Stimulated activated naive CD8-positive, alpha-beta T cell treated with anti-CD3 and anti-CD28 coated beads, Interleukin-15, Interleukin-2, amounts not matched to agents 100 ng/mL and 50 ng/mL, for 24 hours (primary cell): ENCODE measurements at regions not wholly inside any gene's neighbourhood (a gene's known extent, or its start where the extent isn't known, plus 50 kb on each side); places are given as distances from the start of the nearest gene placed in this dataset.
"Not testable (repeated sequence)": the region's sequence is repeated elsewhere in the genome, so short reads cannot be mapped to it uniquely, and the experiment has no call there.

ENCODE experiments used
- H3K27ac Mint-ChIP-seq: one replicate; pipeline ENCODE4 v1.8.0; 2021; ENCODE audit warnings: mild to moderate bottlenecking, mixed read lengths
- H3K27me3 Mint-ChIP-seq: one replicate; pipeline ENCODE4 v1.8.0; 2021; ENCODE audit warnings: mixed read lengths
- H3K36me3 Mint-ChIP-seq: one replicate; pipeline ENCODE4 v1.8.0; 2021; ENCODE audit warnings: low read depth, mixed read lengths
- H3K4me1 Mint-ChIP-seq: one replicate; pipeline ENCODE4 v1.8.0; 2021; ENCODE audit warnings: low read depth, mixed read lengths
- H3K4me3 Mint-ChIP-seq: one replicate; pipeline ENCODE4 v1.8.0; 2021; ENCODE audit warnings: mild to moderate bottlenecking, mixed read lengths
- H3K9me3 Mint-ChIP-seq: one replicate; pipeline ENCODE4 v1.8.0; 2021; ENCODE audit warnings: mixed read lengths

DNA sequence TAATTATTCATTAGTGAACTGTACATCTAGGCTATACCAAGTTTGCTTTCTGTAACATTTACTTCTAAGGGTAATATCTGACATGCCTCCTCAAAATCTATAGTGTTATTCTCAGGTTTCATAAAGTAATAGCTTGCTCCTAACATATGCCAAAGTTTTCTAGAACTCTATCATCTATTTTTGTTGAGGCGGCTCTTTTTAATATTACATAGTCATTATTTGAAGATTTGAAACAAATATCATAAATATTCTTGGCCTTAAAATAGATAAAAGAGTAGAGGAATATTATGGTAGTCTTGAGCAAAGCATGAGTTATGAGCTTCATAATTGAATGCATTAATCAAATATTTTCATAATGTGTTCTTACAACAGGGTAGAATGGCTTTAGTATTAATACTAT is 327.2 kb upstream of the KCND2 start:
- Mint-ChIP-seq H3K36me3 (no peaks in the 10 kb centered on the region), H3K4me1 (no peaks in the 10 kb centered on the region), H3K4me3 (no peak overlapping the region), H3K9me3 (peaks cover 4% of the 10 kb centered on the region), H3K27me3 (no peaks in the 10 kb centered on the region), H3K27ac (no peak overlapping the region)

DNA sequence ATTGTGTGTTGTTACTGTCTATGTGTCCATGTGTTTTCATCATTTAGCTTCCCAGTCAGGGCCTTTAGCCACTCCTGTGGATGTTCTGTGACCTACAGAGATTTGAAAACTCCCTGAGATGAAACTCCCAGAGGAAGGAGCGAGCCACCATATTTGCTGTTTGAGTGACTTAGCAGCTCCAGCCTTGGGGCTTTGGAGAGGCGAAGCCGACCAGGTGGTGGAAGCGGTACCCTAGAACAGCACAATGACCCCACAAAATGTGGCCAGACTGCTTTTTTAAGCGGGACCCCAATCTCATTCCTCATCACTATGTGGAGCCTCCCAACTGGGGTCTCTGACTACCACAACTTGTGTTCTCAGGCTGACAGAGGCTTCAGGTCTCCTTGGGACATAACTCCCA is 323.9 kb upstream of the KCND2 start:
- Mint-ChIP-seq H3K27me3 (no peaks in the 10 kb centered on the region), H3K9me3 (peaks cover 4% of the 10 kb centered on the region), H3K4me1 (no peaks in the 10 kb centered on the region), H3K36me3 (no peaks in the 10 kb centered on the region), H3K4me3 (no peak overlapping the region), H3K27ac (no peak overlapping the region)

DNA sequence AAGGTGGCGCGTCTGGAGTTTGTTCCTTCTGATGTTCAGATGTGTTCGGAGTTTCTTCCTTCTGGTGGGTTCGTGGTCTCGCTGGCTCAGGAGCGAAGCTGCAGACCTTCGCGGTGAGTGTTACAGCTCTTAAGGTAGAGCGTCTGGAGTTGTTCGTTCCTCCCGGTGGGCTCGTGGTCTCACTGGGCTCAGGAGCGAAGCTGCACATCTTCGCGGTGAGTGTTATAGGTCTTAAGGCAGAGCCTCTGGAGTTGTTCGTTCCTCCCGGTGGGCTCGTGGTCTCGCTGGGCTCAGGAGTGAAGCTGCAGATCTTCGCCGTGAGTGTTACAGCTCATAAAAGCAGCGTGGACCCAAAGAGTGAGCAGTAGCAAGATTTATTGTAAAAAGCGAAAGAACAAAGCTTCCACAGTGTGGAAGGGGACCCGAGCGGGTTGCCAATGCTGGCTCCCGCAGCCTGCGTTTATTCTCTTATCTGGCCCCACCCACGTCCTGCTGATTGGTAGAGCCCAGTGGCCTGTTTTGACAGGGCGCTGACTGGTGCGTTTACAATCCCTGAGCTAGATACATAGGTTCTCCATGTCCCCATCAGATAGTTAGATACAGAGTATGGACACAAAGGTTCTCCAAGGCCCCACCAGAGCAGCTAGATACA is 322.5 kb upstream of the KCND2 start:
- not testable (repeated sequence) for H3K4me3 Mint-ChIP-seq, H3K4me1 Mint-ChIP-seq, H3K36me3 Mint-ChIP-seq, H3K27me3 Mint-ChIP-seq, H3K27ac Mint-ChIP-seq, H3K9me3 Mint-ChIP-seq

DNA sequence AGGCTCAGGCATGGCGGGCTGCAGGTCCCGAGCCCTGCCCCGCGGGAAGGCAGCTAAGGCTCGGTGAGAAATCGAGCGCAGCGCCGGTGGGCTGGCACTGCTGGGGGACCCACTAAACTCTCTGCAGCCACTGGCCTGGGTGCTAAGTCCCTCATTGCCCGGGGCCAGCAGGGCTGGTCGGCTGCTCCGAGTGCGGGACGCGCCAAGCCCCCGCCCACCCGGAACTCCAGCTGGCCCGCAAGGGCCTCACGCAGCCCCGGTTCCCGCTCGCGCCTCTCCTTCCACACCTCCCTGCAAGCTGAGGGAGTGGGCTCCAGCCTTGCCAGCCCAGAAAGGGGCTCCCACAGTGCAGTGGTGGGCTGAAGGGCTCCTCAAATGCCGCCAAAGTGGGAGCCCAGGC is 321.4 kb upstream of the KCND2 start:
- H3K9me3 Mint-ChIP-seq, H3K36me3 Mint-ChIP-seq, H3K4me3 Mint-ChIP-seq, H3K27me3 Mint-ChIP-seq, H3K27ac Mint-ChIP-seq, H3K4me1 Mint-ChIP-seq: not testable (repeated sequence)

DNA sequence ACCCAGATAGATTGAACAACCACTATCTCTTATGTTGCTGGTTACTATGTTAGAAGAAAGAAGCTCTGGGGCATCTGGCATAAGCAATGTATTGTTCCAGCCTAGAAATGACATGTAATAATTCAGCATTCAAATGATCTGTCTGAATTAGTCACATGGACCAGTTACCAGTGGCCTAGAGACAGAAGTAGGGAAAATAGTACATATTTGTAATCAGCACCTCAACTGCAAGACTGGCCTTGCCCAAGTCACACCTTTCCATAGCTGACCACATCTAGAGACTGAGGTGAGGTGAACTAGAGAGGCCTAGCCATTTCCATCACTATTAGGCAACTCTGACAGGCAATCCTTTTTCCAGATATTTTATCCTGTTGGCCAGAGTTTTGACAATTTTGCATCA is 315.6 kb upstream of the KCND2 start:
- Mint-ChIP-seq H3K27ac (no peak overlapping the region), H3K36me3 (no peaks in the 10 kb centered on the region), H3K4me3 (no peak overlapping the region), H3K27me3 (no peaks in the 10 kb centered on the region), H3K9me3 (no peaks in the 10 kb centered on the region), H3K4me1 (no peaks in the 10 kb centered on the region)

DNA sequence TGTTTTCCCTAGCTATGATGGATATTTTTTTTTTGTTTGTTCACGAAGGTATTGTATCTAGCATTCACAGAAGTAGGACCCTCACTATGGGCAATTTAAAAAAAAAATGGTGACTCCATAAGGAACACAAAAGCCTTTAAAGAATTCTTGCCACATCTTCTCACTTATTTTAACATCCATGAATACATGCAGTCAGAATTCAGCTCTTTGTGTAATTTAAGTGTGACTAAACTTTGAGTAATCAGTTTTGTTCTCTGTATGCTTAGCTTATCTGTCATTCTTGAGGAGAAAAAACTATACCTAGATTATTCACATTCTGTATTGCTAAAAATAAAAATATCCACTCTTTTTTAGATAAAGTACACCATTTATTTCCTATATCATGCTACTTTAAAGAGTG is 313.2 kb upstream of the KCND2 start:
- Mint-ChIP-seq H3K9me3 (peaks cover 2% of the 10 kb centered on the region), H3K4me1 (no peaks in the 10 kb centered on the region), H3K27me3 (no peaks in the 10 kb centered on the region), H3K27ac (no peak overlapping the region), H3K36me3 (no peaks in the 10 kb centered on the region), H3K4me3 (no peak overlapping the region)

DNA sequence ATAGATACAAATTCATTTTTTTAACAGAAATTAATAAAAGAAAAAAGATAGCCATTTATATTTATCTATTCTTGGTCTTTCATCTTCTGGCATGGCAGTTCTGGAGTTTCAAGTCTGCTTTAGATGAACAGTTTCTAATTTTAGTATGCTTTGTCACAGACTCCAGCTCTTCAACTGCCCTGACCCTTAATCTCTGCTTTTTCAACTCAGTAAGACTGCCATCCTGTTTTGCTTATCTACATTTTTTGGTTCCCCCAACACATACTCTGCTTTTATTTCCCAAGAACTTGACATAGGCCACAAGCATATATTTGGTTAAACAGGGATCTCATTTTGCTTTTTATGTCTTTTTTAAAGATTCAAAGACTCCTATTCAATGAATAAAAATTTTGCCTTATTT is 309.3 kb upstream of the KCND2 start:
- Mint-ChIP-seq H3K4me1 (no peaks in the 10 kb centered on the region), H3K27ac (no peak overlapping the region), H3K36me3 (no peaks in the 10 kb centered on the region), H3K4me3 (no peak overlapping the region), H3K27me3 (no peaks in the 10 kb centered on the region), H3K9me3 (peaks cover 5% of the 10 kb centered on the region)

DNA sequence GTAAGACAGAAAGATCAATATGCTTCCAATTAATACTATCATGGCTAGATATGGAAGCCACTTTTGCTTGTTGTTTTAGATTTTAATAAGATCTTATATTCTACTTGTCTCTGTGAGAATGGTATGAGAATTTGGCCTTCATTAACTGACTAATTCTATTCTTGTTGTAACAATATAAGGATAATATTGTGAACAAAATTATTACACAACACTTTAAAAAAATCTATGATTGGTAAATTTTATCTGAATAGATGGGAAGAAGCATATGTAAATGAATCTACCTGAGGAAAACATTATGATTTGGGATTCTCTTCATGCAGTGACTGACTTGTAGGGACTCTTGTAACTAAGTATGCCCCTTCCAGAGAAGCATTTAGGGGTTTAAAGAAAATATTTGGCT is 308.9 kb upstream of the KCND2 start:
- Mint-ChIP-seq H3K27ac (no peak overlapping the region), H3K36me3 (no peaks in the 10 kb centered on the region), H3K9me3 (peaks cover 5% of the 10 kb centered on the region), H3K4me3 (no peak overlapping the region), H3K27me3 (no peaks in the 10 kb centered on the region), H3K4me1 (no peaks in the 10 kb centered on the region)

DNA sequence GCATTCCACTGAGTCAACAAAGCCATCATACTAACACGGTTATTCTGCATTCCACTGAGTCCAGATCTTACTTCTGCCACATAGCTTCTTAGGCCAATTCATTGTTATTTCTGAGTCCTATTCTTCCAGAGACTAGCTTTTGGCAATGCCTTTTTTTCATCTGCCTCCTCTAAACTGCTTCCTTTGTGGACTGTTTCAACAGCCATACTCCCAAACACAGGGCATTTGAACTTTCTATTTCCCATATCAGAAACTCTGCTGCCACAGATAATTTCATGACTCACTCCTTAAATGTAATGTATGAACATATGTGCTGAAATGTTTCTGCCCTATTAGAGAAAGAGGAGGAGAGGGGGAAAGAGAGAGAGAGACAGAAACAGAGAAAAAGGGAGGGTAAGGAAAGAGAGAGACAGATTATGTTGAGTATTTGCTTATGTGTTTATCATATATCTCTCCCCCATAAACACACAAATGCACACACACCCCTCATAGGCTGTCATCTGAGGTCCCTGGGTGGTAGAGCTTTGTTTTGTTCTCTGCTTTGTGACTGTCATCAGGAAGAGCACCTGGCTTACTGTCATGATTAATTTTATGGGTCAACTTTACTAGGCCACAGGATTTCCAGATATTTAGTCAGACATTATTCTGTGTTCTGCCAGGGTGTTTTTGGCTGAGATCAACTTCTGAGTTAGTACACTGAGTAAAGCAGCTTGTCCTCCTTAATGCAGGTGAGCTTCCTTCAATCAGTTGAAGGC is 308.0 kb upstream of the KCND2 start:
- H3K36me3 Mint-ChIP-seq = no peaks in the 10 kb centered on the region
- no peaks in the 10 kb centered on the region for H3K4me1 Mint-ChIP-seq
- H3K9me3 Mint-ChIP-seq = peaks cover 5% of the 10 kb centered on the region
- H3K4me3 Mint-ChIP-seq = no peak overlapping the region
- H3K27ac Mint-ChIP-seq = no peak overlapping the region
- no peaks in the 10 kb centered on the region for H3K27me3 Mint-ChIP-seq

DNA sequence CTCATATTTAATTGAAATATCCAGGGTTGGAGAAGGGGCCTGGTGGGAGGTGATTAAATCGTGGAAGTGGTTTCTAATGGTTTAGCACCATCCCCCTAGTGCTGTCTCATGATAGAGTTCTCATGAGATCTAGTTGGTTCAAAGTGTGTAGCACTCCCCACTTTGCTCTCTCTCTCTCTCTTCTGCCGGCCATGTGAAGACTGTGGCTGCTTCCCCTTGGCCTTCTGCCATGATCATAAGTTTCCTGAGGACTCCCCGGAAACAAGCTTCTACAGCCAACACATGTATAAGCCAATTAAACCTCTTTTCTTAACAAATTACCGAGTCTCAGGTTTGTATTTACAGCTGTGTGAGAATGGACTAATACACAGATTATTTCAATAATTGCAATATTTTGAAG is 305.8 kb upstream of the KCND2 start:
- no peaks in the 10 kb centered on the region for H3K36me3 Mint-ChIP-seq
- H3K4me1 Mint-ChIP-seq = no peaks in the 10 kb centered on the region
- no peaks in the 10 kb centered on the region for H3K27me3 Mint-ChIP-seq
- H3K9me3 Mint-ChIP-seq = peaks cover 5% of the 10 kb centered on the region
- H3K4me3 Mint-ChIP-seq = no peak overlapping the region
- H3K27ac Mint-ChIP-seq = no peak overlapping the region

DNA sequence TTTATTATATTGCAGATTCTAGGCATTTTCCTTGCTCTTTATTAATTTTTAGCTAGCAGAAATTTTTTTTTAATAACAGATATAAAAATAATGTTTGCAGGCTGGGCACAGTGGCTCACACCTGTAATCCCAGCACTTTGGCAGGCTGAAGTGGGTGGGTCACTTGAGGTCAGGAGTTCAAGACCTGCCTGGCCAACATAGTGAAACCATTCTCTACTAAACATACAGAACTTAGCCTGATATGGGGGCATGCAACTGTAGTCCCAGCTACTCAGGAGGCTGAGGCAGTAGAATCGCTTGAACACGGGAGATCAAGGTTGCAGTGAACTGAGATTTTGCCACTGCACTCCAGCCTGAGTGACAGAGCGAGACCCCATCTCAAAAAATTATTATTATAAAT is 304.6 kb upstream of the KCND2 start:
- not testable (repeated sequence) for H3K27ac Mint-ChIP-seq, H3K27me3 Mint-ChIP-seq, H3K4me3 Mint-ChIP-seq, H3K4me1 Mint-ChIP-seq, H3K9me3 Mint-ChIP-seq, H3K36me3 Mint-ChIP-seq

DNA sequence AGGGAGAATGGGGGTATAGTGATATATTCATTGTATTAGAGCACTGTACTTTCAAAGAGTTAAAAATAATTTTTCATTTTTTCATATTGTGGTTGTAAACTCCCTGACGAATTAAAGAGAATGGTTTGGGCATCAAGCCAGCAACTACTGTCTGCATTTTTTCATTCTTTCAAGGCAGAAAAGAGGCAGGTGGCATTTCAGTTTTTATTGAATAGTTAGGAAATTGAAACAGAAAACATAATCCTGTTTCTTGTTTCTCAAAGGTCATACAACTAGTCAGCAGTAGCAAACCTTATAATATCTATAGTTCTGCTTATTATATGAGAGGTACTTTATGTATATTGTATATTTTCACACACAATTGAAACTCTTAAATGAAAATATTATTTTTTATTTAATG is 303.9 kb upstream of the KCND2 start:
- Mint-ChIP-seq H3K27me3 (no peaks in the 10 kb centered on the region), H3K36me3 (no peaks in the 10 kb centered on the region), H3K27ac (no peak overlapping the region), H3K4me3 (no peak overlapping the region), H3K4me1 (no peaks in the 10 kb centered on the region), H3K9me3 (peaks cover 5% of the 10 kb centered on the region)

DNA sequence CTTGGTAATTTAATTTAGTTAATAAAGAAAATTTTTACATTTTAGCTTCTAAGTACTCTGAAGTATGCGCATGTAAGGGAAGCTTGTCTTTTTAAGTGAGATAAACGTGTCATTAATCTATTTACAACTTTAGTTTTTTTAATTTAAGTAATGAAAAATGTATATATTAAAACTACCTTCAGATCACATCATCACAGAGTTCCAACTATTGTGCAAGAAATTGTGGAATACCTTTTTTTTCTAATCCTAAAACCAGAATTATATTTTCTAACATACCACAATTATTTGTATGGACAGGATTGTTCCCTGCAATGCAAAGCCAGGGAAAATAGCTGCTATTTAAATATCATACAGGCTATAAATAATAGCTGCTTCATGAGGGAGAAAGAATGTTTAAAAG is 303.2 kb upstream of the KCND2 start:
- Mint-ChIP-seq H3K36me3 (no peaks in the 10 kb centered on the region), H3K27me3 (no peaks in the 10 kb centered on the region), H3K9me3 (peaks cover 3% of the 10 kb centered on the region), H3K4me1 (no peaks in the 10 kb centered on the region), H3K27ac (no peak overlapping the region), H3K4me3 (no peak overlapping the region)

DNA sequence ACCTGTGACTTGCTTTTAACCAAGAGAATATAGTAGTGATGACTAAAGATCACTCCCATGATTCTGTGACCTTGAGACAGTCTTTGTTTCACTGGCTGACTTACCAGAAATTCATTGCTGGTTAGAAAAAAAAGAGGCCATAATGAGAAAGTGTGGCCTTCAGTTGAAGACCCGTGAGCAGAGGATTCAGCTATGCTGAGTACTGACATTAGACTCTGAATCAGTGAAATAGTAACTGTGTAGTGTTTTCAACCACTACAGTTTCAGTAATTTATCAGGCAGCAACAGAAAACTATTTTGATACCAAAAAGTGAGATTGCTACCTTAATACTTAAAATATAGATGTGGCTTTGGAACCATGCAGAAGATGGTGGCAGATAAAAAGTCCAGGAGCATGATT is 298.0 kb upstream of the KCND2 start:
- Mint-ChIP-seq H3K27ac (no peak overlapping the region), H3K36me3 (no peaks in the 10 kb centered on the region), H3K4me1 (no peaks in the 10 kb centered on the region), H3K4me3 (no peak overlapping the region), H3K9me3 (peaks cover 3% of the 10 kb centered on the region), H3K27me3 (no peaks in the 10 kb centered on the region)

DNA sequence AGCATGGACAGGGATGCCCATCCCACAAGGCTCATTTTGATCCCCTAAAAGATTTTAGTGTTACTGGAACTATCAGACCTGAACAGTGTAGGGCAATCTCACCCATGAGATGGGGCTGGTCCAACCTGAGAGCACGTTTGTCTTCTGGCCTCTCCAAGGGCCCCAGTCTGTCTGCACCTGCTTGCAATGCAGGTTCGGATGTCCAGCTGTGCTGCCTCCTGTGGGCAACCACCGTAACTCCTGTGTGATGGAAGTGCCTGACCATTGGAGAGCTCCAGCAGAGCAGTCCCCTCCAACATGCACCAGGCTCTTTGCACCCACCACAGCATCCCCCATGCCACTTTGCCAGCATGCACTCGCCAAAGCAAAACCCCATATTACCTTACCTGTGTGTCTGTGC is 290.1 kb upstream of the KCND2 start:
- Mint-ChIP-seq H3K27me3 (no peaks in the 10 kb centered on the region), H3K27ac (no peak overlapping the region), H3K36me3 (no peaks in the 10 kb centered on the region), H3K4me1 (no peaks in the 10 kb centered on the region), H3K9me3 (peaks cover 5% of the 10 kb centered on the region), H3K4me3 (no peak overlapping the region)

DNA sequence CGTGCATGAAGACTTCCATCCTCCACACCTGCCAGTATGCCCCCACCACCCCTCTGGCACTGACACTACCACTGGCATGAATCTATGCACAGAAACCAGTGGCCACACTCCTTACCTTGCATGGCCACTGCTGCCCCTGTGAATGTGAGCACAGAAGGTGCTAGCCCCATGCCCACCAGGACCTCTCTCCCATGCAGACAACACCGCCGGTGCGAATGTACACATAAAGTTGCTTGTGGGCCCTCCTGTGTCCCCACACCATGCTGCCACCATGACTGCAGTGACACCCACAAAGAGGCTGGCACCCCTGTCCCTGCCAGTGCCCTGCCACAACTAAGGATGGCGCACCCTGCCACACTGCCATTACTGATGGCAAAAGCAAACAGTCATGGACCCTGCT is 289.5 kb upstream of the KCND2 start:
- Mint-ChIP-seq H3K36me3 (no peaks in the 10 kb centered on the region), H3K9me3 (peaks cover 5% of the 10 kb centered on the region), H3K27ac (no peak overlapping the region), H3K27me3 (no peaks in the 10 kb centered on the region), H3K4me1 (no peaks in the 10 kb centered on the region), H3K4me3 (no peak overlapping the region)
